Fibroblast of lung (primary cell): ENCODE measurements at regions not wholly inside any gene's neighbourhood (a gene's known extent, or its start where the extent isn't known, plus 50 kb on each side); places are given as distances from the start of the nearest gene placed in this dataset.
"Not testable (repeated sequence)": the region's sequence is repeated elsewhere in the genome, so short reads cannot be mapped to it uniquely, and the experiment has no call there.

Source experiments
- DNase-seq, 2 donors: peaks; one replicate each; pipeline versions ENCODE4 v3.0.0 to v3.0.0-alpha.2; 2010; ENCODE audit warnings: low read depth in 2 of 2
- H2AFZ ChIP-seq: 2 replicates; pipeline ENCODE4 v1.5.1; 2012; ENCODE audit warnings: low read length, control low read depth, inconsistent platforms
- H3K27ac ChIP-seq: 2 replicates; pipeline ENCODE4 v1.5.1; 2011; ENCODE audit warnings: low read length, control low read depth; ENCODE audit not compliant: insufficient read depth
- H3K27me3 ChIP-seq: 2 replicates; pipeline ENCODE4 v1.5.1; 2011; ENCODE audit warnings: mild to moderate bottlenecking, low read length; ENCODE audit not compliant: control insufficient read depth, insufficient read depth
- H3K36me3 ChIP-seq: 2 replicates; pipeline ENCODE4 v1.5.1; 2011; ENCODE audit warnings: low read length; ENCODE audit not compliant: control insufficient read depth, insufficient read depth
- H3K4me1 ChIP-seq: 2 replicates; pipeline ENCODE4 v1.5.1; 2011; ENCODE audit warnings: low read length; ENCODE audit not compliant: control insufficient read depth, insufficient read depth; ENCODE audit errors: extremely low read depth
- H3K4me2 ChIP-seq: 2 replicates; pipeline ENCODE4 v1.5.1; 2011; ENCODE audit warnings: low read length, control low read depth; ENCODE audit not compliant: insufficient read depth; ENCODE audit errors: extremely low read depth
- H3K4me3 ChIP-seq, 4 experiments: fragments of 200-600 bp in 1 of 4; sonication (generic) in 1 of 4; replicated peaks in 1 of 4; 2 replicates each; pipeline ENCODE4 v1.5.1; 2011 to 2016; ENCODE audit warnings: low read length in 4 of 4, low read depth in 3 of 4, mild to moderate bottlenecking in 3 of 4, control low read depth in 2 of 4, inconsistent platforms in 1 of 4, mixed read lengths in 1 of 4; ENCODE audit not compliant: insufficient read depth in 1 of 4; ENCODE audit errors: control extremely low read depth in 1 of 4
- H3K79me2 ChIP-seq: 2 replicates; pipeline ENCODE4 v1.5.1; 2012; ENCODE audit warnings: mild to moderate bottlenecking, low read length, inconsistent platforms; ENCODE audit not compliant: control insufficient read depth, insufficient read depth
- H3K9ac ChIP-seq: 2 replicates; pipeline ENCODE4 v1.5.1; 2011; ENCODE audit warnings: mild to moderate bottlenecking, low read length, control low read depth; ENCODE audit not compliant: insufficient read depth
- H3K9me3 ChIP-seq: 2 replicates; pipeline ENCODE4 v1.5.1; 2012; ENCODE audit warnings: low read depth, low read length; ENCODE audit not compliant: control insufficient read depth, insufficient read depth
- H4K20me1 ChIP-seq: 2 replicates; pipeline ENCODE4 v1.5.1; 2011; ENCODE audit warnings: low read length; ENCODE audit not compliant: control insufficient read depth, insufficient read depth; ENCODE audit errors: extremely low read depth

DNA sequence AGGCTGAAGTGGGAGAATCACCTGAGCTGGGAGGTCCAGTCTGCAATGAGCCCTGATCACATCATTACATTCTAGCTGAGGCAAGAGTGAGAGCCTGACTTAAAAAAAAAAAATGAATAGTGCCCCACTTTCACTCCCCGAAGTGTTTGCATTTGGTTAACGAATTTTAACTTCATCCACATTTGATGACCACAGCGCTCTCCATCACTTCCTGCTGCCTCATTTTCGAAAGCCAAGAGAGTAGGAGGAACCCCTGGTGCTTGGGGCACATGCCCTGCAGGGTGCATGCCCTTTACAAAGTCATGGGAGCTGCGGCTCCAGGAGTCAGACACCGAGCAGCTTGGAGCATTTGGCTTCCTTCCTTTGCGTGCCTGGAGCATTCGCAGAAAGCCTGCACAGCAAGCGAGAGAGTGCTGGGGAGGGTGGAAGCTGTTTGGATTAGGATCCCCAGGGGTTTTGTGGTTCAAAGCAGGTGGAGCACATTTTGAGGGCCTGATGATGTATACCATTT lies 119.1 kb upstream of the METTL14 start:
- peak; percentile 35 to 67 for DNase-seq
- H3K27me3 ChIP-seq, H3K4me1 ChIP-seq, H2AFZ ChIP-seq, H3K4me2 ChIP-seq, H4K20me1 ChIP-seq, H3K9ac ChIP-seq, H3K9me3 ChIP-seq, H3K36me3 ChIP-seq, H3K79me2 ChIP-seq, H3K4me3 ChIP-seq, H3K27ac ChIP-seq: not testable (repeated sequence)

GRCh38 chr4:118572991-118573390 lies 112.2 kb upstream of the METTL14 start:
- not testable (repeated sequence) for H3K4me1 ChIP-seq, H3K79me2 ChIP-seq, H3K4me3 ChIP-seq, H3K4me2 ChIP-seq, H3K9ac ChIP-seq, H3K27me3 ChIP-seq, DNase-seq, H3K36me3 ChIP-seq, H4K20me1 ChIP-seq, H3K9me3 ChIP-seq, H2AFZ ChIP-seq, H3K27ac ChIP-seq

- not testable (repeated sequence) for H3K4me2 ChIP-seq, H3K79me2 ChIP-seq, DNase-seq, H3K9me3 ChIP-seq, H3K27ac ChIP-seq, H4K20me1 ChIP-seq, H2AFZ ChIP-seq, H3K36me3 ChIP-seq, H3K4me3 ChIP-seq, H3K27me3 ChIP-seq, H3K9ac ChIP-seq, H3K4me1 ChIP-seq
Observed at GRCh38 chr4:118574251-118574913, 110.8 kb upstream of the METTL14 start.

GRCh38 chr4:118575057-118575456 lies 110.1 kb upstream of the METTL14 start:
- H3K9ac ChIP-seq, H3K9me3 ChIP-seq, H3K79me2 ChIP-seq, H4K20me1 ChIP-seq, H3K4me2 ChIP-seq, H3K27ac ChIP-seq, H3K4me1 ChIP-seq, H3K4me3 ChIP-seq, H3K27me3 ChIP-seq, H3K36me3 ChIP-seq, H2AFZ ChIP-seq: not testable (repeated sequence)
- DNase-seq = peak in 1 of 2 donors; percentile 15

DNA sequence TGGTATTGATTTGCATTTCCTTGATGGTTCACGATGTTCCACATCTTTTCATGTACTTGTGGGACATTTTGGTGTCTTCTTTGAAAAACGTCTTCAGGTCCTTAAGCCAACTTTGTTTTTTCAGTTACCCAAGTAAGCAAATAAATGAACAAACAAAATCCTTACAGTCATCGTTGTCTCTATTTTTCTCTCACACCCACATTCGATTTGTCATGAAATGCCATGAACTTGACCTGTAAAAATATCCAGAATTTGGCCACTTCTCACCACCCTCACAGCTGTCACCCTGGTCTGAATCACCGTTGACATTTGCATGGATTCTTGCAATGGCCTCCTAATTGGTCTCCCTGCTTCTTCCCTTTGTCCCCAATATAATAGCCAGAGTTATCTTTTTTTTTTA lies 109.5 kb upstream of the METTL14 start:
- DNase-seq, H3K4me2 ChIP-seq, H3K4me1 ChIP-seq, H2AFZ ChIP-seq, H3K9ac ChIP-seq, H3K79me2 ChIP-seq, H4K20me1 ChIP-seq, H3K36me3 ChIP-seq, H3K4me3 ChIP-seq, H3K9me3 ChIP-seq, H3K27ac ChIP-seq, H3K27me3 ChIP-seq: not testable (repeated sequence)

- H3K79me2 ChIP-seq, H3K9me3 ChIP-seq, H3K4me2 ChIP-seq, H3K4me3 ChIP-seq, H3K4me1 ChIP-seq, H3K9ac ChIP-seq, DNase-seq, H4K20me1 ChIP-seq, H2AFZ ChIP-seq, H3K27ac ChIP-seq, H3K27me3 ChIP-seq, H3K36me3 ChIP-seq: not testable (repeated sequence)
Observed at GRCh38 chr4:118576709-118577219, 108.4 kb upstream of the METTL14 start.
